CD4-positive, alpha-beta T cell treated with Interleukin-10 for 1 hour (primary cell): ENCODE measurements at regions not wholly inside any gene's neighbourhood (a gene's known extent, or its start where the extent isn't known, plus 50 kb on each side); places are given as distances from the start of the nearest gene placed in this dataset.

Experiments
- DNase-seq: peaks from one replicate; pipeline ENCODE4 v3.0.0-alpha.2; 2020

DNA sequence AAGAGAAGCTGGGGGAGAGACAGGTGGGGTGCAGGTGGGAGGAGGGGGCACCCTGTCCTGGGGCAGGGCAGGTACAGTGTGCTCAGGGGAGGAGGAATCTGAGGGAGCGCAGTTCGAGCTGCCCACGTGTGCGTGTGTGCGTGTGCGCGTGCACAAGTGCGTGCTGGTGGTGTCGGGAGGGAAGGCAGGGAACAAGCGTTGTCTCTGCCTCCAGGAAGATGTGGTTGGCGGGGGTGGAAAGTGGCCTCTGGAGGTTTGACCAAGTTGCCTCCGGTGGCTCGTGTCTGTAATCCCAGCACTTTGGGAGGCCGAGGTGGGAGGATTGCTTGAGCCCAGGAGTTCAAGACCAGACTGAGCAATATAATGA is 49.9 kb upstream of the THY1 start:
- DNase-seq, result no peak
